ENCODE measurements at regions not wholly inside any gene's neighbourhood (a gene's known extent, or its start where the extent isn't known, plus 50 kb on each side); places are given as distances from the start of the nearest gene placed in this dataset.

GRCh38 chr10:43959364-43960134 lies 310.9 kb upstream of the ZNF32 start:
- no peak for TF ChIP-seq CTCF (IDR thresholded peaks at IDR 0.05; ENCODE audit: low read depth, low read length, missing input control)
- no peak for TF ChIP-seq REST (IDR thresholded peaks at IDR 0.05)
- no peak for TF ChIP-seq JUND (IDR thresholded peaks at IDR 0.05)
- no peak for TF ChIP-seq MAX (IDR thresholded peaks at IDR 0.05)

Data from liver (tissue), 3 donors.